GM18498 (cell line): ENCODE measurements at regions not wholly inside any gene's neighbourhood (a gene's known extent, or its start where the extent isn't known, plus 50 kb on each side); places are given as distances from the start of the nearest gene placed in this dataset.
"Not testable (repeated sequence)": the region's sequence is repeated elsewhere in the genome, so short reads cannot be mapped to it uniquely, and the experiment has no call there.

ENCODE experiments used
- ATAC-seq: cut with Tn5 transposase; IDR thresholded peaks from one replicate; pipeline ENCODE4 v1.9.1; 2021; ENCODE audit warnings: mild to moderate bottlenecking, moderate library complexity; ENCODE audit not compliant: unreplicated experiment

- ATAC-seq = no peak
These were observed 1352.2 kb downstream of the SI start for GRCh38 chr3:163726125-163726524.

DNA sequence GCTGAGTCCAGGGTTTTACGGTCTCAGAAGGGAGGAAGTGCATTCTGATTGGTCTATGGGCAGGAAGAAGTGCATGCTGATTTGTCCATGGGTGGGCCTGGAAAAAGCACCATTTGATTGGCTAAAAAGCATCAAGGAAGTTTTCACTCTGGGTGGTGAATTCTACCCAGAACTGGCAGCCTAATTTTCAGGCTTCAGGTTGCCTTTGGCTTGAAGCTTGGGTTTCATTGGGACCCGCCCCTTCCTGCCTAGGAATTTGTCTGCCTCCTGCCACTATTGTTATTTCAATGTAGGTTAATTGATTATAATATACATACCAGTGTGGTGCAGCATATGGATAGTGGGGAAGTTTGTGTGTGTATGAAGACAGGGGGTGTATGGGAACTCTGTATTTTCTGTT is 1355.9 kb downstream of the SI start:
- no peak for ATAC-seq

GRCh38 chr3:163721596-163721995 is 1356.7 kb downstream of the SI start:
- ATAC-seq = no peak

DNA sequence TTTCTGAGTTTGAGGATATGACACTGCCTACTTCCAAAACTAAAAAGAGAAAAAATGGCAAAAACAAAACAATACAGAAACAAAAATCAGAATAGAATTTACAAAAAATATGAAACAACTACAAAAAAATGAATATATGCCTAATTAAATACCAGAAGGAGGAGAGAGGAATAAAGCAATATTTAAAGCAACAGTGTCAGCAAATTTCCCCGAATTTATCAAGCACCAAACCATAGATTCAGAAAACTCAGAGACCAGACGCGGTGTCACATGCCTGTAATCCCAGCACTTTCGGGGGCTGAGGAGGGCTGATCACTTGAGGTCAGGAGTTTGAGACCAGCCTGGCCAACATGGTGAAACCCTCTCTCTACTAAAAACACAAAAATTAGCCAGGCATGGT is 1360.9 kb downstream of the SI start:
- ATAC-seq = no peak

DNA sequence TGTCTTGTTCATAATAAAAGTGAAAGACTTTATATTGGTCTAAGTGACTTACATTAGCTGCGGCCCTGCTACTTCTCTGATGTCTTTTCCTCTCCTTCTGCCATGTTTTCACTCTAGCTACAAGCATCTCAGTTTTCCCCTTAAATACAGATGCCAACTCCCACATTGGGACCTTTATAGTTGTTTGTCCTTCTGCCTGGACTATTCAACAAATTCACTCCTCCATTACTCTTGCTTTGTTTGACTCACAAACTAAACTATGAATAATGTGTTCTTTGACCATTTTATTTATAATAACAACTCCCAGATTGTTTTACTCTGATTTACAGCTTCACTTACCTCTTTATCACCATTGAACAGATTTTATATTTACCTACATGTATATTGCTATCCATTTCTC is 1369.9 kb downstream of the SI start:
- ATAC-seq = no peak

DNA sequence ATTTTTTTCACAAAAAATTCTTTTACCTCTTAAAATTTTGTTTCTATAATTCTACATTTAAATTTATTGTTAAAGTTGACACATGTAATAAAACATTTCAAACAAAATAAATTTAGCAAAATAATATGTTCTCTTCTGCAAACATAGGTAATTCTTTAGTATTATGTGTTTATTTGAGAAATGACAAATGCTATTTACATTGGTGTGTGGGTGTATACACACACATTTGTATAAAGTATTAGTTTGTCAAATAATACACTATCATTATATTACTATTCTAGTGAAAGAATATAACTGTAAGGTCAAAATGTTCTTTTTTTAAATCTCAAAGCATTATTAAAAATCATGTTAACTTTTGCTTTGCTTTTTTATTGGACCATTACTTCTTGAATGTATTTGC is 1370.6 kb downstream of the SI start:
- no peak for ATAC-seq

DNA sequence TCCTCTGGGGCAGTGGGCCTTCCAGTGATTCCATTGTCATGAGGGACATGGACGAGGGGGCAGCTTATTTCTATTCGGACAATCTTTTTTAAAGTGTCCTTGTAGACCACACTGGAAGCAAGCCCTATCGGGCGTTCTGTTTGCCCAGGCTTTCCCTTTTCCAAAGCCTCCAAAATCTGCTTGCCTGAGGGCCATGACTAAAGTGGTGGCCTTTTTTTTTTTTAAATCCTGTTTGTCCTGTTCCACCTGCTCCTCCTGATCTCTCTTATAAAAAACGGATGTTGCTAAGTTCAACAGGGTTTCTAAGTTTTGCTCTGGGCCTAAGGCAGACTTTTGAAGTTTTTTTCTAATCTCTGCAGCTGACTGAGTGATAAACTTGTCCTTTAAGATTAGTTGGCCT is 1380.1 kb downstream of the SI start:
- ATAC-seq = not testable (repeated sequence)

DNA sequence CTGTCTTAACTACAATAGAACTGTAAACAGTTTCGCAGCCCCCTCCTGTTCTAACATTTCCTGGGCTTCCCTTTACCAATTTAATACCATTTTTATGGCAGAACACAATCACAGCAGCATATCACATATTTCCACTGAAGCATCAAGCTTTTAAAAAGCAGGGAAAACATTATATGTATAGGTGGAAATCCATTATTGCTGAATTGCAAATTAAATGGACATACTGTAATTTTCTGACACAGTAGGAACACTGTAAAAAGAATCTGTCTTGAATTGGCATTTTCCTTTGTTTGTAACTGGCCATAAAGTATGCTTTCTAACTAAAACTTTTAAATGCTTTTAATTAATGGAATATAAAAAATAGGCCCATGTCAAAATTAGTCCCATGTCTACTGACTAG is 1385.8 kb downstream of the SI start:
- no peak for ATAC-seq

DNA sequence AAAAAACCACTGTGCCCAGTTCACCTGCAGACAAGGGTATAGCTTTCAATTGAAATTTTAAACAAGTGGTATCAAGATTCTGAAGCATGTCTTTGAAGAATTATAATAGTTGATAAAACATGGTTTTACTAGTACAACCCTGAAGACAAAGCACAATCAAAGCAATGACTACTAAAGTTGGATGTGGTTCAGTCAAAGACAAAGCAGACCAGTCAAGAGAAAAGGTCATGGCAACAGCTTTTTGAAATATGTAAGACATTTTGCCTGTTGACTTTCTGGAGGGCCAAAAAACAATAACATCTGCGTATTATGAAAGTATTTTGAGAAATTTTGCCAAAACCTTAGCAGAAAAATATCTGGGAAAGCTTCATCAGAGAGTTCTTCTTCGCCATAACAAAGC is 1393.6 kb downstream of the SI start:
- no peak for ATAC-seq

DNA sequence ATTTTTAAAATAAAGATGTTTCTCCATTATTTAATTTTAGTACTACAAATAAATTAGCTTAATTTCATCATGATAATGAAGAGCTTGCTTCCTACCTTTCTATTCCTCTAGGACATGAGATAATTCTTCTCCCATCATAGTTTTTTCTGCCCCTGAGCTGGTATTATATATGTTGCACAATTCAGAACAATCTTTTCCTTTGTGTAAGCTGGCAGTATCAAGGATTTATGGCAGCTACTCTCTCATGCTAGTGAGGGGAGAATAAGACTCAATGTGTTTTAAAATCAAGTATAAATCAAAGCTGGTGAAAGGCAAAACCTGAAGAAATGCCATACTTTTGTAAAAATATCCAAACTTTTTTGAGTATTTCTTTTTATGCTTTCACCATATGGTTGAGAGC is 1405.3 kb downstream of the SI start:
- ATAC-seq = no peak

DNA sequence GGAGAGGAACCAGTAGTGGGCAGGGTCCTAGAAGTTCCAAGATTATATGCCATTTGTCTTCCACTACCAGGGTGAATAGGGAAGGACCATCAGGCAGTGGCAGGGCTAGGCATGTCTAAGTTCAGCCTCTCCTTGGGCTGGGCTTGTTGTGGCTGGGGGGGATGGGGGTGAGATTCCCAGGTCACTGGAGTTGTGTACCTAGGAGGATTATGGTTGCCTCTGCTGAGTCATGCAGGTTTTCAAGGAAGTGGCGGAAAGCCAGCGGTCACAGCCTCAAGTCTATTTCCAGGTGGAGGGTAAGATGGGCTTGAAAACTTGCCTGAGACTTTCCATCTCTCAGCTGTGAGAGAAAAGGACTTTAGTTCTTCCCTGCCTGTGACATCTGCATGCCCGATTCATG is 1407.1 kb downstream of the SI start:
- no peak for ATAC-seq

DNA sequence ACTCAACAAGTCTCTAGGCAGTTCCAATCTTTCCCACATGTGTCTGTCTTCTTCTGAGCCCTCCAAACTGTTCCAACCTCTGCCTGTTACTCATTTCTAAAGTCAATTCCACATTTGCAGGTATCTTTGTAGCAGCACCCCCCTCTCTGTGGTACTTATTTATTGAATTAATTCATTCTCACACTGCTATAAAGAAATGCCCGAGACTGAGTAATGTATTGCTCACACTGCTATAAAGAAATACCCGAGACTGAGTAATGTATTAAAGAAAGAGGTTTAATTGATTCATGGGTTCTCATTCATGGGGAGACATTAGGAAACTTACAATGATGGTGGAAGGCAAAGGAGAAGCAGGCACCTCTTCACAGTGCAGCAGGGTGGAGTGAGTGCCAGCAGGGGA is 1413.8 kb downstream of the SI start:
- ATAC-seq = no peak

DNA sequence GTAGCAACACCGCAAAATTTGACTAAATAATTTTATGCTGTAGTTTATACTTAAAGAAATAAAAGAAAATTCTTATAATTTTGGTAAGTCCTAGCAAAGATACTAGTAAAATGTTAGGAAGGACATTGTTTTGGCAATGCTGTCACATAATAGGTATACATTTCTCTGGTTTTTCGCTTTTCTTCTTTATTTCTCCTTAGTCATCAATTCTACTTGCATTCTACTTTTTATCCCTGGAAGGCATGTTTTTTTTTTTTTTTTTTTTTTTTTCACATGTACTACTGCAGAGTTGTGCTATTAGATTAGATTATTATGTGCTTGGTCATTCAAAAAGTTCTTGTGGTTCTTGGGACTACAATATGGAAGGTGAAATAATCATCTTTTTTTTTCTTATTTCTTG is 1421.2 kb downstream of the SI start:
- no peak for ATAC-seq

DNA sequence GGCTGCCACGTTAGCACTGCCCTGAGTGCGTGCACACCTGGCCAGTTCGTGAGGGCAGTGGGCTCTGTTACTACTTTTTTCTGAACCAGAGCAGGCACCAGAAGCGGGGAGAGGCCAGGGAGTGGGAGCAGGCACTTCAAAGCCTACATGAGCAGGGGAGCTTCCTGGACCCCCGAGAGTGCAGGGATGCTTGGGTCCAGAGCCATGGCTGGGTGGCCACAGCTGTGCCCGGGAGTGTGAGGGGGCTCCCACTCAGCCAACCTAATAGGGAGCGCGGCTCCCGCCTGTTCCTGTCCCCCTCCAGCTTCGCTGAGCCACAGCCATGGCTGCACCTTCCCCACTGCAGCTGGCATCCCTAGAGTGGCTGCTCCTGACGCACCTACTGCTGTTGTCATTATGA is 1423.3 kb downstream of the SI start:
- ATAC-seq = no peak

- no peak for ATAC-seq
These were observed 1434.1 kb downstream of the SI start for GRCh38 chr3:163644172-163644571.

DNA sequence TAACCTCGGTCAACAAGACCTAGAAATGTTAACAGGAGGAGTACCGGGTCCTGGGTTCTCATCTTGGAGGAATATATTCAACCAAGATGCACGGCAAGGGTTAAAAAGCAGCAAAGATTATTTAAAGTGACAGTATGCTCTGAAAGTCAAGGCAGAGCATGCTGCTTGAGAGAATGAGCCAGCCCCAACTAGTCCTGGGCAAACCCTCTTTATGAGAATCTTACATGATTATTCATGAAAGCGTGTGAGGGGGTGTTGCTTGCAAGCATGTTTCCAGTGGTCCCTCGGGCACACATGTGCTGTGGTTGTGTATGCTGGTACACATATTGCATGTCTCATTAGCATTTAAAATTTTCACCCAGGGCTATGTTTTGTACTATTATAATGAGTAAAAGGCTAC is 1445.6 kb downstream of the SI start:
- no peak for ATAC-seq

- ATAC-seq = no peak
These were observed 1451.5 kb downstream of the SI start for GRCh38 chr3:163626753-163627152.

DNA sequence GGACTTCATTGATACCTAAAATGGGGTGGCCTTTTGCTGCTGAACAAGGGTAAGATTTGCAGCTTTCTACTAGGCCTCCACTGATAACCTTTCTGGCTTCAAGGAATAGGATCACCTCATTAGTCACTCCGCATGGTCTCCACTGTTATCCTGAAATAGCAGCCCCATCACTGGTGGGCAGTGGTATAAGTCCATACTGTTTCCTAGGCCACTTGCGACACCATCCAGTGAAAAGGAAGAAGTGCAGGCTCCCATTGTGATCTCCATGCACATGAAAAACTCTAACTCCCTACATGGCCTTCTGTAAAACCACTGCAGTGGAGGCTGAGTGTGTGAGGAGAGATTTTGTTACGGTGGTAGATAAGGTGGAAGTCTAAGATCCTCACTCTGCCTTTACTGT is 1455.9 kb downstream of the SI start:
- ATAC-seq = no peak

DNA sequence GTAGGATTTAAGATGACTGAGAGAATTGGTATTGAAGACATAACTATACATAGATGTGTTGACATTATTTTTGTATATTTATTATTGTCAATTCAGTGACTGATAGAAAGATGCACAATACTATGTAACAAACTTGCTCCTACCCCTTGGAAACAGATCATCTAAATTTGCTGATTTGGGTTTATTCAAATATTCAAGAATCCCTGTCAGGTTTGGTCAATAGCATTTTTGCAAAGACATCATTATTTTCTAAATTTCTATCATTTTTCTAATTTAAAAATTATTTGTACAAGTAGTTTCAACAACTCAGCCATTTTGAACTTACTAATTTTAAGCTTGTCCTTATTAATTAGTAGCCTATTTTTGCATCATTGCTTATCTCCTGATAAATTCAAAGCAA is 1463.4 kb downstream of the SI start:
- ATAC-seq = no peak

- ATAC-seq = no peak
These were observed 1472.4 kb downstream of the SI start for GRCh38 chr3:163605915-163606314.

DNA sequence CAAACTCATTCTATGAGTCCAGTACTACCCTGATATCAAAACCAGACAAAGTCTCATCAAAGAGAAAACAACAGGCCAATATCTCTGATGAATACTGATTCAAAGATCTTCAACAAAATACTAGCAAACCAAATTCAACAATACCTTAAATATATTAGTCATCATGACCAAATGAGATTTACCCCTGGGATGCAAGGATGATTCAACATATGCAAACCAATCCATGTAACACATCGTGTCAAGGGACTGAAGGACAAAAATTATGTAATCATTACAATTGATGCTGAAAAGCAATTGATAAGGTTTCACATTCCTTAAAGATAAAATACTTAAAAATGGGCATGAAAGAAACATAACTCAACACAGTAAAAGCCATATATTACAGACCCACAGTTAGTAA is 1476.9 kb downstream of the SI start:
- ATAC-seq = no peak

DNA sequence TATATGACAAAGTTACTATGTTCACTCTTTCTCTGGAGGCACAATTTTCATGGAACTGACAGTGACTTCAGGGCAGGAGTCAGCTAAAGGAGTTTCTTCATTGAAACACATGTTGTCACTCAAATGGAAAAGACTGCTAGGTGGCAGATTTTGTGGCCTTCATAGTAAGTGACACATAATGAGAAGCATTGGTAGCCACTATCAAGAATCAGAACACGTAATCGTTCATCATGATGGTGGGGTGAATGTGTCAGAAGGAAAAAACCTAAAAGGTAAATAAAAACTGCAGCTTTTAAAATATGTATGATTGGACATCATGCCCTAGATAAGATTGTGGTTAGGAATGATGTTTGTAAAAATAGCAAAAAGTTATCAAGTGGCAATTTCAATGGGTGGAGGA is 1491.0 kb downstream of the SI start:
- ATAC-seq = no peak

- no peak for ATAC-seq
These were observed 1495.3 kb downstream of the SI start for GRCh38 chr3:163582967-163583366.

DNA sequence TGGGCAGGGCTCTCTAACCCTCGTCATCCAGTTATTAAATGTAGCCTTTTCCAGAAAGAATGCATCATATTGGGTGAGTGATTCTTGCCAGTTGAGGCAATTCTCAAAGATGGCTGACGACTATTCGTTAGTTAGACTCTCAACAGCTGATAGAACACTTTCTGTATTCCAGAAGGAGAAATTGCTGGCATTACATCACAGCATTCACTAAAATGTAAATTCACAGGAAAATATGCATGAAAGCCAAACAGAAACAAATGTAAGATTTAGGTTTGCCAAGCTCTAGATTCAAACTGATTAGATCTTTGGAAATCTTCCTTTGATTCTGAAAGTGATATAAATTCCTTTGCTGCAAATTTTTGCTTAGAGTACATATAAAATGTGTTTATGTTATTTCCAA is 1501.0 kb downstream of the SI start:
- ATAC-seq = no peak
